CD4-positive, alpha-beta T cell treated with Interleukin-10 for 1 hour (primary cell): ENCODE measurements at regions not wholly inside any gene's neighbourhood (a gene's known extent, or its start where the extent isn't known, plus 50 kb on each side); places are given as distances from the start of the nearest gene placed in this dataset.
"Not testable (repeated sequence)": the region's sequence is repeated elsewhere in the genome, so short reads cannot be mapped to it uniquely, and the experiment has no call there.

Experiments used
- DNase-seq: peaks from one replicate; pipeline ENCODE4 v3.0.0-alpha.2; 2020

DNA sequence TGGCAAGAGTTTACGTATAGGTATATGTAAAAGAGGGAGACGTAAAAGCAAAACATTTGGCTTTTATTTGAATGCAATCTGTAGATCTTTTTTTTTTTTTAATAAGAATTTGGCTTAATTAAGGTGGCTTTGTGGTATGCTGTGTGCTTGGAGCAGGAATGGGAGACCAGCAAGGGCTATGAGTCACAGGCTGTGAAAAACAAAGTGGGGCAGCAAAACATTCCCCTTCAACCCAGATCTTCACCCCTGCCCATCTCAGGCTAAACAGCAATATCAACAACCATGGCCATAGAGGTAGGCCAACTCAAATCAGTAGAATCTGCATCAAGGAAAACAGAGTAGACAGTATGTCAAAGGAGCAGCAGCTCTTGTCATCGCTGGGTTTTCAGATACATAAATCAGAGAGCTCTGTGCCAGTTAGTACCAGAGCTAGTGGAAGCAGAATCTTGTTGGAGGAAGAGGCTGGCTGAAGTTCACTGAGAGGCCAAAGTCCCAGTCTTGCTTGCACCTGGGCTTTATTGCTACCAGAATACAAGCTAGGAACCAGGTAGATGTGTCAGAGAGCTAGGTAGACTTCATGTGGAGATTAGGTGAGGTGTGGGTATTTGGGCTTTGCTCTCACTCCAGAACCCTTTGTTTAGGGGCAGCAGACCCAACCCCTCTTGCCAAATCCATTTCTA, 191.5 kb upstream of the FANCL start:
- DNase-seq = no peak

DNA sequence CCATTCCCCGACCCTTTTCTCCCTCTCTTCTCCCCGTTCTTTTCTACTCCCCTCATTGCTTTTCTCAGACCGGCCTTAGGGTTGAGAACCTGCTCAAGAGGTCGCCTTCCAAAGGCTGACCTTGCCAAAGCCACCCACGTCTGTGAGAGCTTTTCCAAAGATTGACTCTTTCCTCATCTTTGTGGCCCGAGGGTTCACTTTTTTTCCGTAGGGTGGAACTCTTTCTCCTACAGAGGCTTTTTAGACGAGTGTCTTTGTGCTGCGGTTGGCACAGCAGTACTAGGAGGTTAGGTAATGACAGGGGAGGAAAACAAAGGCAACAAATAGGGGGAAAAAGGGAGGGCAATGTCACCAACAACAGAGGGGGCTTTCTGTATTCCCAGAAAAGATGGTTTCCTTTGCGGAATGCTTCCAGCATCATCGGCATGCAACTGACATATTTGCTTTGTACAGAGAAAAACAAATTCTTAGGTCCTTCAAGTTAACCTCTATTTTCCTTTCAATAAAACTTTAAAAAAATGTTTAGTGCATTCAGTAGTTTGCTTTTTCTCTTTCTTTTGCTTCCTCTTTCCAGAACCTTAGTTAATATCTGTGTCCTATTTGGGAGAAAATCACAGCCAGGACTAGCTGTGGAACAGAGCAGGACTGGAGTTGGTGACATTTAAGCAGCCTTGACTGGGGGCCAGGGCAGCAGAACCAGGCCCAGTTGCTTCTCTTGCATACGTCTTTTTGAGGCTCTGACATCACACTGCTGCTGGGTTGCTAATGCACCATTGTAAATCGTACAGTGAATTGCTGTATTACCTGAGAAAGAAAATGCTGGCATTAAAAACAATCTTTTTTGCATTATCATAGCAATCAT, 188.1 kb upstream of the FANCL start:
- no peak for DNase-seq

DNA sequence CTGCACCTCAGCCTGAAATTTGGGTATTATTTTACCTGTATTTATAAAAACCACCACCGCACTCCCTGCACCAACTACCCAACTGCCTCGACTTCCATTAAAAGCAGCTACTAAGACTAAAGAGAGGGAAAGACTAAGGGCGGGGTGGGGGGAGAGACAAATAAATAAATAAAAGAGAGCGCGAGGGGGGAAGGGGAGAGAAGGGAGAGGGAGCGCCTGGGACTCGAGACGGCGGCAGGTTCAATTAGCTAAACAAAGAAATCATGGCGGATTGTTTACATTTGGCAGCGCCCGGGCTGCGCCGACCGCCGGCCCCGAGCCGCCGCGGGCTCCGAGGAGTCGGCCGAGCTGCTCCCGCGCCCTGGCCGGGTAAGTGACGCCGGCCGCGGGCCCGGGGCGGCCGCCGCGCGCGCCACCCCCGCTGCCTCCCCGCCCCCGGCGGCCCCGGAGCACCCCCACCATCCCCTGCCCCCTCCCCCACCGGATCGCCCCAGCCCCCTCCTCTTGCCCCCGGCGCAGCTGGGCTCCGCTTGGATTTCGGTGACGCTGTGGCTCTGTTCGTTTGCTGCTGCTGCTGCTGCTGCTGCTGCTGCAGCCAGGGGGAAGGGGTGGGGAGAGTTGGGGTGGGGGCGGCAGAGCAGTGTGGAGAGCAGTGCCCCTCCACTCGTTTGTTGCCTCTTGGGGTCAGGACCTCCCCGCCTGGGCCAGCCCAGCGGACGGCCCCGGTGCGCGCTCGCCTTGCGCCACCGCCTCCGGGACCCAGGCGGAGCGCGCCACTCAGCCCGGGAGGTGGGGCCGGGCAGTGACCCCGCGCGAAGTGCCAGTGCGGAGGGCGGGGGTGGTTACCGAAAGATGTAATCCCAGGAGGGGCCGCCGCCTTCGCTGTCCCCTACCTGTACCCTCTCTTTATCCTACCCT, 187.2 kb upstream of the FANCL start:
- no peak for DNase-seq

DNA sequence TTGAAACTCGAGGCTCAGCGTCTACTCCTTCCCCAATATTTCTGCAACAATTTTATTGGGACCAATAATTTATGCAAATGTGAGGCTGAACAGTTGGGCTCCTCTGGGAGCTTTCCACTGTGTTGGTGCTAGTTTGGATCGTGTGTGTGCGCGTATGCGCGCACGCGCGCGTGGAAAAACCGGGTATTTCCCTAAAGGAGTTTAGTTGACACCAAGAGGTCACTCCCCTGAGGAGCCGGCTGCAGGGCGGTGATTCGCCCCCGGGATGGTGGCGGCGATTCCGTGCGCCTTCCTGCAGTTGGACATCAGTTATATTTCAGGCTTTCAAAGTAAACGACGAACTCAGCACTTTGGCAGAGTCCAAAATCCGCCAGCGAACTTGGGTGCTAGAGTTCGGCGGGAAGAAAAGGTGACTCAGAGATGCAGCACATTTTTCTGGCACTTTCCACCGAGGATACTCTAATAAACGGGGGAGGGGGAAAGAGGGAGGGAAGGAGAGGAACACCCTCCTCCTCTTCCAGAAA, 186.5 kb upstream of the FANCL start:
- no peak for DNase-seq

DNA sequence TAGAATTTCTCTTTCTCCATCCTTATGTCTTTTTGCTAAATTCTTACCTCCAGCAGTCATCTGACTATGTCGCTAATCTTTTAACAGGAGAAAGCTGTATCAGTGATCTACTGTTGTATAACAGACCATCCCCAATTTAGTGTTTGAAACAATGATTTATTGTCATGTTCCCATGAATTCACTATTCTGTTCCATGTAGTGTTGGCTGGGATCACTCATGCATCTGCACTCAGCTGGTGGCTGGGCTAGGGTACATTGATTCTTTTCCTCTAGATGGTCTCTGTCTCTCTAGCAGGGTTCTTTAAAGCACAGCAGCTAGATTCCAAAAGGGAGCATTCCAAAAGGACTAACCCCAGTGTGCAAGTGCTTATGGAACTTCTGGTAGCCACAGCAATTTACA, 184.2 kb upstream of the FANCL start:
- DNase-seq = no peak

DNA sequence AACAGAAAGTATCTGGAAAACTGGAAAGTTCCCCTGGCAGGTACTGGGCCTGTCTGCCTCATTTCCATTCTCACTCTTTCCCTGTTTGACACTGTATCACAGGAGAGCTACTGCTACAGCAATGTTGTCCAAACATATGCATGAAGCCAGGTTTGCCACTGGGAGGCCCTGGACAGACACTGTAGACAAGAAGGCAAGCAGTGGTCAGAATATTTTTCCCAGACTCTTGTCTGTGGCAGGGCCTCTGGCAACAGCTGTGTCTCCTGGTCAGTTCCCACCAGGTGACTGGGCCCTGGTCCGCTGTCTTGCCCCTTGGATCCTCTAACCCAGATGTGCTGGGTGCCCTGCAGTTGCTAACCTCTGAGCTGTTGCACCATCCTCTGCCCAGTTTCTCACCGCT, 178.9 kb upstream of the FANCL start:
- DNase-seq = no peak

DNA sequence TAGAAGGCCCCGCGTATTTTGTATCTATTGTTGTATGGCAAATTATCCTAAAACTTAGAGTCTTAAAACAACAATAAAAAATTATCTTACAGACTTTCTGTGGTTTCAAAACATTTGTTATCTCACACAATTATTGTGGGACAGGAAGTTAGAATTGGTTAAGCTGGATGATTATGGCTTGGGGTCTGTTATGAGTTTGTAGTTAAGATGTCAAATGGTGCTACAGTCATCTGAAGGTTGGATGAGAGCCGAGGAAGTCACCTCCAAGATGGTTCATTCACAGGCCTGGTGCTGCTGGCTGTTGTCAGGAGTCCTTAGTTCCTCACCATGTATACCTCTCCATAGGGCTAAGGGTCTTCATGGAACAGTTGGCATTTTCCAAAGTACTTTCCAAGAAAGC, 175.6 kb upstream of the FANCL start:
- DNase-seq = no peak

DNA sequence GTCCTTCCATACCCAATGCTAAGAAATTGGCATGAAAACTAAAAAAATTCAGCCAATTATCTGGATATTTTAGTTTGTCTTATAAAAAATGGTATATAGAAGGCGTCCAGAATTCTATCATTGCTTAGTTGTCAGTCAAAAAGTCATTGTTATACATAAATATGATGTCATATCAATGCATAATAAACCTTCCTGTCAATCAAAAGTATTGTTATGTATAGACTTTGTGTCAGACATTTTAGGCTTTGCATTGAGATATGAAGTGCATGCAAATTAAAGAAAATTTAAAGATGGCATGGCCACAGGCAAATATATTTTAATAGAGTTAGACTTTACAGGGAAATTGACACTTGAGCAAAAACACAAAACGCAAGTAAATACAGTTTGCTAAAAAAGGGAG, 173.4 kb upstream of the FANCL start:
- no peak for DNase-seq

DNA sequence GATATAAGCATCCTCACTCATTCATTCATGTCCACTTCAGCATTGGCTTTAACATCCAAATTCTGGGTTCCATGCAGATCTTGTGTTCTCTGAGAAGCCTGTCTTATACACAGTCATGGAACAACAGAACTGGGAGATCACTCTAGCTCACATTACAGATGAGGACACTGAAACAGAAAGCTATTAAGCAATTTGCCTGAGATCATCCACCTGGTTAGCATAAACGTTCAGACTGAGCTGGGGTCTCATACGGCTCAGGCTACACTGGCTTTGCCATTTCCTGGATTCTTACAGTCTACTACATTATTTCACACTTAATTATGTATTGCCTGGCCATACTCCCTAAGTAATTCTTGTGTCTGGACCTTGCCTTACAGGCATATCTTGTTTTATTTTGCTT, 169.4 kb upstream of the FANCL start:
- DNase-seq = no peak

DNA sequence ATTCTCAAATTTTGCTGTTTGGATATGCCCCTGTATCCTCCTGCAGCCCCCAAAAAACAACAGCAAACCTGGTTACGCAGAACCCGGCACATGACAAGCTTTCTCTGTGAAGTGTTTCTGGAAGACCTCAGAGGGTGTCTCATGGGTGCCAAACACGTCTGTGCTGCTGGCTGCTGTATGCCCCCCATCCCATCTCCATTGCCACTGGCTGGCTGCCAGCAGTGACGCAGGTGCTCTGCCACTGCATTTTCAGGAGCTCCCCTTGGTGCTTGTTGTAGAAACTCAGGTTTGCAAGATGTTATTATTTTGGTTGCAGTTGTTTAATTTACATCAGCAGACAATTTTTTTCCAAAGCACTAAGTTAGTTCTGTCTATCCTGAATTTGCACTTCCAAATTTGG, 166.4 kb upstream of the FANCL start:
- DNase-seq = no peak

DNA sequence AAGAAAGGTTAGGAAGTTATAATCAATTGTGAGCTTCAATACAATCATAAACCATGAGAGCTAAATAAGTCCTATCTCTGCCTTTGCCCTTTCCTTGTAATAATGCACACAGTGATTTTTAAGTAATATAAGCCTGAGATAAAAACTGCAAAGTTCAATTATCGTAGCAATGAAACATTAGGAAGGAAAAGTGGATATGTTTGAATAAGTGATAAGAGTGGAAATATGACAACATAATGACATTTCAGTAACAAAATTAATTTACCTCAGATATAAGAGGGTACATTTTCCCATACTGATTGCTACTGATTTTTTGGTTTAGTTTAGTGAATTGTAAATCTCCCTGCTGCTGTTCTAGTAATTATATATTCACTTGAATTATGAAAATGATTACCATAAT, 164.2 kb upstream of the FANCL start:
- no peak for DNase-seq

DNA sequence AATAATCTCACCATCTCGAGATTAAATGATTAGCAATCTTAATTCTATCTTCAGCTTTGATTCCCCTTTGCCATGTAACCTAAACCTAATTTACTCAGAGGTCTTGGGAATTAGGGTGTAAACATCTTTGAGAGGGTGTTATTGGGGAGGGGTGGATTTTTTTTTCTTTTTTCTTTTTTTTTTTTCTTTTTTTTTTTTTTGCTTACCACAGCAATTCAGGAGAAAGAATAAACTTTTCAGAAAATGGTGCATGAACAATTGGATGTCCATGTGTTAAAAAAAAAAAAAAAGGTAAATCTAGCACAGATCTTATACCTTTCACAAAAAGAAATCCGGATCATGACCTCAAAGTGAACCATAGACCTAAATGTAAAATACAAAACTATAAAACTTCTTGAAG, 160.8 kb upstream of the FANCL start:
- DNase-seq = no peak

DNA sequence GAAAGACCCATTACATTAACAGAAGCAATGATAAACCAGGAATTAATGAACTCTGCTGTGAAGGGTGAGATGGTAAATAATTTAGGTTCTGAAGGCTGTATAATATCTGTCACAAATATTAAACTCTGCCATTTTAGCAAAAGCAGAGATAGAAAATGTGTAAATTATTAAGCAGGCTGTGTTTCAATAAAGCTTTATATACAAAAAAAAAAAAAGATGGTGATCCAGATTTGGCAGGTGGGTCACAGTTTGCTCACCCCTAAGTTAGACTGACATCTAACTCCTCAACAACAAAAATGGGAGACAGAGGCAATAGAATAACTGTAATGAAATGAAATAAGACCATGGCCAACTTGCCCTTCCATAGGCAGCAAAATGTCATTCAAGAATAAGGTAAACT, 157.3 kb upstream of the FANCL start:
- DNase-seq = no peak

DNA sequence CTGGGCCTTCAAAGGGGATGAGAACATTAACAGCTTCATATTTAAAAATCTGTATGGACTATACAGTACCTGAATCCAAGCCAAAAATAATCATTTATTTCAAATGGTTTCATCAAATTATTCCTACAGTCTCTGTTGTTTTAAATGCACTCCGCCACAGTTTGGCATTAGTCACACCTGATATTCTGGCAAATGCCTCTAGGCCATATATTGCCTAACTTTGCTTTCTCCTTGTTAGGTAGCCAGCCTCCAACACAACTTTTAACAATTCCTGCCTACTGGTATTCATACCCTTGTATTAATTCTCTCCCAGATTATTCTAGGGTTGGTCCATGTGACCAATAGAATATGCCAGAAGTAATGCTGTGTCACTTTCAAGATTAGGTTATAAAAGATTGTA, 146.6 kb upstream of the FANCL start:
- DNase-seq = no peak

DNA sequence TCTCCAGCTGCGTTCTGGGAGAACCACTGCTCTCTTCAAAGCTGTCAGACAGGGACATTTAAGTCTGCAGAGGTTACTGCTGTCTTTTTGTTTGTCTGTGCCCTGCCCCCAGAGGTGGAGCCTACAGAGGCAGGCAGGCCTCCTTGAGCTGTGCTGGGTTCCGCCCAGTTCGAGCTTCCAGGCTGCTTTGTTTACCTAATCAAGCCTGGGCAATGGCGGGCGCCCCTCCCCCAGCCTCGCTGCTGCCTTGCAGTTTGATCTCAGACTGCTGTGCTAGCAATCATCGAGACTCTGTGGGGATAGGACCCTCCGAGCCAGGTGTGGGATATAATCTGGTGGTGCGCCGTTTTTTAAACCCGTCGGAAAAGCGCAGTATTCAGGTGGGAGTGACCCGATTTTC, 145.8 kb upstream of the FANCL start:
- not testable (repeated sequence) for DNase-seq

DNA sequence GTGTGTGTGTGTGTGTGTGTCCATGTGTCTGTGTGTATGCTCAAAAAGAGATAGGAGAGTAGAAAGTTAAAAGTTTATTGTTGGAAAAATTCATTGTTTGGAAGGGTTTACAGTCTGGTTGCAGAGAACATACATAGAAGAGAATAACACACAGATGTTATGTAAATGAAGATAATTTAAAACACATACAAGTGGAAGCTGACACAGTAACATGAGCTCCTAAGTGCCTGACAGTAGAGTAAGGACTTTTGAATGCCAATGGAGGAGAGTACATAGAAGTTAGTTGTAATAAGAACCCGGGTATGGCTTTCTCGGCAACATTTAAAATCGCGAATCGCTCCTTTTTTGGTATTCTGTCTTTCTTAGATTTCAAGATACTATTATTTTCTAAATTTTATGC, 137.0 kb upstream of the FANCL start:
- no peak for DNase-seq

DNA sequence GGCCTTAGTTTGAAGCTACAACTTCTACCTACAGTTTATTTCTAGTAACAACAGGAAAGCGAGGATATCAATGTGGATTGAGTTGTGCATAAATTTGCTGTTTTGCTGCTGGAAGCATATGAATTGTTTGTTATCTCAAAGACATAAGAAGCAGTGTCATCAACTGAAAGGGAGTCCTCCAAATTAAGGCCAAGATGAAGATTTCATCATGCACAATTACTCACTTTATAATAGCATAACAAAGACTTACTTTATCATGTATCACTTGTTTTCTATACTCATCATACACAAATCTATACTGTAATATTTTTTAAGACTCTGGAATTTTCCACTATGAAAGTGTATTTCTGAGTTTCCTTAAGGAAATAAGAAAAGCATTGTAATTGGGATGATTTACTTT, 136.1 kb upstream of the FANCL start:
- no peak for DNase-seq

DNA sequence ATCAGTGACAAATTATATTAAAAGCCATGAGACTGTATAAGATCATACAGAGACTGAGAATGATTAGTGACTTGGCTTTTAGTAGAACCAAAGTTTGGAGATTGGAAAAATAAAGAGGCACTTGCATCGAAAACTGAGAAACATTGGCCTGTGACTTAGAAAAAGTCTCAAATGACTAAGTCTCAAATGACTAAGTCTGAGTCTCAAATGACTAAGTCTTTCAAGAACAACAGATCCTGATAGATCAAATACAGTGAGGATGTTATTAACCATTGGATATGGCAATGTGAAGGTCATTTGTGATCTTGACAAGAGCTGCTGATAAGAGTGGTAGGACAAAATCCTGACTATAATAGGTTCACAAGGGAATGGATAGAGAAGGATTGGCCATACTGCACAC, 135.5 kb upstream of the FANCL start:
- no peak for DNase-seq

DNA sequence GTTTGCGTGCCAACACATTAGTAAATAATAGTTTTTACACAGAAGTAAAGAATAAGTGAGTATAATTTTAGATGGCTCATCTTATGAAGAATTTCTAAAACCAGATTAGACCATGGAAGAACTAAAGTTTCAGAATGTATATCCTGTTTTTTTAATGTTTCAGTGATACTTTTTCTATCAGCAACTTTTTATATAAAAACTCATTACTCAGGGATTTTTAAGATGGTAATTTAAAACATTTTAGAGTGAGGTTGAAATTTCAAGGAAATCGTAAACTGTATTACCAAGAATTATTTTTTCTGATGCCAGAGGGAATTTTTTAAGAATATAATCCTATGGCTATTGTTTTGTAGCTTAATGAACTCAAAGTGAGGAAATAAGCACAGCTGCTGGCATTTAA, 128.5 kb upstream of the FANCL start:
- no peak for DNase-seq

DNA sequence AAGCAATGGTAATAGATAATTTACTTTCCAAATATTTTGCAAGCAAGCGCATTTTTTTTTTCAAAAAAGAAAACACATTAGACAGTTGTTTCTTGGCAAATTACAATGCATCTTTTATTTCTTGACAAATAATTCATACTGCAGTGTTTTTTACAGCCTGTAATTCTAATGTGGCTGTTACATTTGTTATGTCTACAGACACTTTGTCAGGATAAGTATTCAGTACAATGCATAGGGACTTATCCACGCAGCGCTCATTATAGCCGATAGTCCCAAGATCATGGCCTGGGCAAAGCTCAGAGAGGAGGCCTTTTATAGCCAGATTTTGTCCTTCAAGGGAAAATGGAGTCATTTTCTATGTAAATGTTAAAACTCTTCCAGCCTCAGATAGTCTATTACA, 123.0 kb upstream of the FANCL start:
- no peak for DNase-seq

DNA sequence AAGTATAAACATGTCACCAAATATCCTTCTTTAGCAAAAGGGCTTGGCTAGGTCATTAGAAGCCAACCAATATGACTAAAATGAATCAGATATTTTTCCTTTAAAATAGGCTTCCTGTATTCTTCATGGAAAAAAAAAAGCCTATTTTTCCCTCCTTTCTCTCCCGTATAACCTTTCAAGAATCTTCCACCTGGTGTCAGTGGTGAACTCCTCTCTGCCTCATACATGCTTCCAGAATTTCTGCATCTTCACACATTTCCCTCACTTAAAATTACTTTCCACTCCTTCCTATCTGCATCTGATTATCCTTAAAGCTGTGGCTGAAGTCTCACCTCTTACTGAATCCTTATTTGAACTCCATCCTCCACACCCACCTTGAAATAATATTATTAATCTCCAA, 116.9 kb upstream of the FANCL start:
- no peak for DNase-seq

DNA sequence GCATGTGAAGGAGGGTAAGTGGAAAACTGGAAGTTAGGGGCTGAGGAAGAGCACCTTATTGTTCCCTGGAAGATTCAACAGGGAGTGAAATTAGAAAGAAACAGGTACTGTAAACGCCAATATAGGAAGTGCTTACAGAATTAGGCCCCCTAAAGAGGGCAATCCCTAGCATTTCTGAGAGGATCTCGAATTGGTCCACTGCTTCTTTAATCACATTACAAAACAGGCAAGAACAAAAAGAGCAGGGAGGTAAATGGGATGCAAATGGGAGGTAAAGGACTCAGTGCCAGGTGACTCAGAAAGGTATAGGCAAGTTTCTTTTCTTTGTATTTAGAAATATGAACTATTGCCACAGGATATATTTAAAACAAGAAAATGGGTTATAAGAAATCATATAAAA, 116.4 kb upstream of the FANCL start:
- no peak for DNase-seq

DNA sequence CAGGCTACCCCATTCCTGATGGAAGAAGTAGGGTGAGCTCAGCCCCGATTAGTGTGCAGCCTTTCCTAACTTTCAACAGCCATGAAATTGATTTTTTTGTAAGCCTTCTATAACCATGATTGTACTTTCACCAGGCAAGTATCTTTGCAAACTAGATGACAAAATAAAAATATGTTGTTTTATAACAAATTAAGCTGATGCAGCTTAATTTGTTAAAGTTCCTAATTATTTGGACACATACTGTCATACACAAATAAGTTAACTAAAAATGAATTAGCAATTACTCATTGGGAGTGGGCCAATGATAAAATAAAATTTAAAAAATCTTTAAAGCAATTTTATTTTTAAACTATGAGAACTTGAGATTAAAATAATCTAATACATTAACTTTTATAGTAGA, 113.1 kb upstream of the FANCL start:
- no peak for DNase-seq
